B cell (primary cell): ENCODE measurements at regions not wholly inside any gene's neighbourhood (a gene's known extent, or its start where the extent isn't known, plus 50 kb on each side); places are given as distances from the start of the nearest gene placed in this dataset.

Experiments
- ATAC-seq: fragments of 200-7000 bp; cut with Tn5 transposase; one replicate; pipeline ENCODE4 v1.10.0; 2021; ENCODE audit warnings: low read depth, mild to moderate bottlenecking, moderate number of reproducible peaks, moderate library complexity
- CTCF ChIA-PET: fragments of 350-600 bp; sonication (Branson Sonifier 250); formaldehyde crosslinking; loops from one replicate; lab custom pipeline; 2021; ENCODE audit warnings: antibody characterized with exemption, inconsistent platforms; lab: Charles Lee
- POLR2A ChIA-PET: fragments of 350-600 bp; sonication (Branson Sonifier 250); formaldehyde crosslinking; loops from one replicate; lab custom pipeline; 2021; ENCODE audit warnings: antibody characterized with exemption; lab: Charles Lee
- DNase-seq: peaks from one replicate; pipeline ENCODE4 v3.0.0; 2013
- H2AFZ ChIP-seq: 2 replicates; pipeline ENCODE4 v1.6.1; 2012; ENCODE audit warnings: mild to moderate bottlenecking, low read depth, low read length; ENCODE audit not compliant: insufficient read depth, poor library complexity, severe bottlenecking
- H3K27ac ChIP-seq, 2 donors: 1 replicate in 1 of 2; 2 replicates in 1 of 2; pipeline ENCODE4 v1.5.1; 2012 to 2013; ENCODE audit warnings: low read length in 2 of 2, mild to moderate bottlenecking in 2 of 2, moderate library complexity in 1 of 2
- H3K27me3 ChIP-seq, 4 experiments: fragments of 200-600 bp in 1 of 4; sonication (generic) in 1 of 4; replicated peaks in 1 of 4; 1 replicate in 2 of 4; 2 replicates in 2 of 4; pipeline versions ENCODE4 v1.6.1 to v1.7.0; 2013 to 2016; ENCODE audit warnings: low read length in 3 of 4, mild to moderate bottlenecking in 2 of 4, mixed read lengths in 1 of 4, moderate library complexity in 1 of 4; ENCODE audit not compliant: insufficient read depth in 4 of 4, control insufficient read depth in 3 of 4; ENCODE audit errors: control extremely low read depth in 1 of 4
- H3K36me3 ChIP-seq, 2 experiments: replicated peaks in 1 of 2; 1 replicate in 1 of 2; 2 replicates in 1 of 2; pipeline versions ENCODE4 v1.6.1 to v1.7.1; 2013; ENCODE audit warnings: low read length in 1 of 2; ENCODE audit not compliant: insufficient read depth in 2 of 2, control insufficient read depth in 1 of 2; ENCODE audit errors: control extremely low read depth in 1 of 2, extremely low read depth in 1 of 2
- H3K4me1 ChIP-seq, 2 donors: fragments of 200-600 bp in 1 of 2; sonication (generic) in 1 of 2; 1 replicate in 1 of 2; 2 replicates in 1 of 2; pipeline versions ENCODE4 v1.5.1 to v1.6.1; 2013 to 2017; ENCODE audit warnings: low read length in 2 of 2; ENCODE audit not compliant: control insufficient read depth in 2 of 2, insufficient read depth in 2 of 2
- H3K4me2 ChIP-seq: replicated peaks from 2 replicates; pipeline ENCODE3; 2012; ENCODE audit warnings: mild to moderate bottlenecking, low read depth, low read length; ENCODE audit not compliant: poor library complexity, severe bottlenecking
- H3K4me3 ChIP-seq, 5 experiments: fragments of 200-600 bp in 1 of 5; sonication (generic) in 1 of 5; 1 replicate in 3 of 5; 2 replicates in 2 of 5; pipeline versions ENCODE4 v1.5.1 to v1.7.0; 2011 to 2016; ENCODE audit warnings: low read length in 4 of 5, mild to moderate bottlenecking in 4 of 5, low read depth in 2 of 5, control low read depth in 1 of 5, moderate library complexity in 1 of 5; ENCODE audit not compliant: insufficient read depth in 1 of 5; ENCODE audit errors: control extremely low read depth in 1 of 5, extremely low read depth in 1 of 5
- H3K79me2 ChIP-seq: fragments of 200-600 bp; sonication (generic); one replicate; pipeline ENCODE4 v1.6.0; 2016; ENCODE audit warnings: low read length; ENCODE audit not compliant: control insufficient read depth, insufficient read depth
- H3K9ac ChIP-seq: fragments of 200-600 bp; sonication (generic); 2 replicates; pipeline ENCODE4 v1.6.1; 2017; ENCODE audit warnings: mild to moderate bottlenecking, low read length, moderate library complexity
- H3K9me3 ChIP-seq, 3 donors: one replicate each; pipeline versions ENCODE4 v1.6.1 to v1.7.1; 2013; ENCODE audit warnings: low read length in 2 of 3; ENCODE audit not compliant: control insufficient read depth in 2 of 3, insufficient read depth in 1 of 3; ENCODE audit errors: control extremely low read depth in 1 of 3
- H4K20me1 ChIP-seq: 2 replicates; pipeline ENCODE4 v1.6.0; 2012; ENCODE audit warnings: mild to moderate bottlenecking, low read length; ENCODE audit not compliant: insufficient read depth, control insufficient read depth, poor library complexity, severe bottlenecking
- H3K27ac Mint-ChIP-seq: one replicate; pipeline ENCODE4 v1.8.0; 2021; ENCODE audit warnings: mixed read lengths
- H3K27me3 Mint-ChIP-seq: one replicate; pipeline ENCODE4 v1.8.0; 2021; ENCODE audit warnings: mixed read lengths
- H3K4me1 Mint-ChIP-seq: one replicate; pipeline ENCODE4 v1.8.0; 2021; ENCODE audit warnings: mixed read lengths
- H3K4me3 Mint-ChIP-seq: one replicate; pipeline ENCODE4 v1.8.0; 2021; ENCODE audit warnings: mixed read lengths
- H3K9me3 Mint-ChIP-seq: one replicate; pipeline ENCODE4 v1.8.0; 2022; ENCODE audit warnings: mixed read lengths; ENCODE audit not compliant: insufficient read depth
- CTCF ChIP-seq: fragments of 200-600 bp; IDR thresholded peaks from one replicate; pipeline ENCODE4 v1.8.0; 2022; ENCODE audit warnings: antibody characterized with exemption, mild to moderate bottlenecking
- EZH2 ChIP-seq: IDR thresholded peaks from 2 replicates; pipeline ENCODE4 v1.6.1; 2012; ENCODE audit warnings: borderline replicate concordance, low read depth, mild to moderate bottlenecking, moderate library complexity, low read length; ENCODE audit not compliant: insufficient read depth, poor library complexity, severe bottlenecking
- WGBS: methylation state at CpG from one replicate; pipeline ENCODE4 v1.1.5; 2013; ENCODE audit warnings: missing lambda C conversion rate; ENCODE audit not compliant: insufficient coverage; 5-methylcytosine and 5-hydroxymethylcytosine counted together
- intact Hi-C: fragments of 100-400 bp; cut with micrococcal nuclease; formaldehyde crosslinking; loops from one replicate; pipeline ENCODE4 v1.10.0; 2022

DNA sequence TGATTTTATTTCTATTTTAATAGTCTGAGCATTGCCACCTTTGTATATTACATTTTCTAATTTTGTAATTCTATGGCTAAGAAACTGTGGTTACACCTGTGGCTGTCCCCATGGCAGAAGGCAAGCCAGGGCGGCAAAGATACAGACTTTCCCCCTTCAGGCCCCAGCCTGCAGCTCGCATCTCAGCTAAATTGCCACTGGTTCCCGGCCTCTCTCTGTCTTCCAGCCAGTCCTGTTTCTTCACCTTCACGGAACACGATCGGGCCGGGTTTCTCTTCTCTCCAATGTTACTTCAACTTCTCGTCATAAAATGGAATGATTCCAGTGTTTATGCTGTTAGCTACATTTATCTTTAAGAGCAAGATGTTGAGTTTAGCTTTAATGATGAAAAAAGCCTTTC, 124.5 kb upstream of the ZNF507 start:
- ChIA-PET CTCF (no interaction called here), POLR2A (no interaction called here)
- Histone ChIP-seq H3K4me3 (no peak overlapping the region), H3K9ac (no peak overlapping the region), H3K27me3 (peaks cover 0 to 26% (median 10%) of the 10 kb centered on the region in 4 experiments), H3K79me2 (no peaks in the 10 kb centered on the region), H3K4me2 (no peak overlapping the region), H3K4me1 (peaks cover 9 to 14% of the 10 kb centered on the region in 2 donors), H3K9me3 (peaks cover 0 to 11% (median 1%) of the 10 kb centered on the region in 3 donors), H3K27ac (no peak overlapping the region), H2AFZ (no peak overlapping the region), H4K20me1 (no peaks in the 10 kb centered on the region), H3K36me3 (no peaks in the 10 kb centered on the region)
- Mint-ChIP-seq H3K4me1 (peaks cover 7% of the 10 kb centered on the region), H3K27me3 (peaks cover 33% of the 10 kb centered on the region), H3K27ac (no peak overlapping the region), H3K4me3 (no peak overlapping the region), H3K9me3 (no peaks in the 10 kb centered on the region)
- DNase-seq (no peak), ATAC-seq (no peak)
- intact Hi-C loops, result loop anchor here (5.0 kb wide), 1 partner anchor 1434 kb away; no protein-coding TSS in a partner anchor
- whole genome bisulfite sequencing, result 83% methylated on average over 3 of the region's 8 CpGs
- TF ChIP-seq CTCF, result no peak
- TF ChIP-seq EZH2, result no peak

DNA sequence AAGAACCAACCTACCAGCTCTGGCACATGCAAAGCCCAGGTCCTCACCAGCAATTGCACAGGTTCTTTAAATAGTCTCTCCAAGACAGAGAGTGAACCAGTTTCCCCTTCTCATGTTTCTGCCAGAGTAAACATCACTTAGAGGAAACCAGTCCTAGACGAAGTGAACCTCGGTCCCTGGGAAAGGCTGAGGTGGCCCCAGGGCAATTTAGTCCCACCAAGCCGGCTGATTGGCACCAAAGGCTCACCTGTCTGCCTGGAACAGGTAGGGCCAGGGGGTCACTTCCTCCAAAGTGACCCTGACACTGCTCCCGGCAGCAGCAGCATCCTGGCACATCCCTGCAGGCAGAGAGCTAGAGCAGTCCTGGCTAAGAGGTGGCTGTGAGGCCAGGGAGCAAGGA, 122.9 kb upstream of the ZNF507 start:
- no peak overlapping the region for H3K27ac Mint-ChIP-seq
- H4K20me1 ChIP-seq, result no peaks in the 10 kb centered on the region
- no peak overlapping the region for H2AFZ ChIP-seq
- 13% methylated on average over 4 of the region's 4 CpGs for WGBS
- DNase-seq (no peak), ATAC-seq (no peak)
- no peak for TF ChIP-seq CTCF
- TF ChIP-seq EZH2, result no peak
- H3K4me1 Mint-ChIP-seq, result peaks cover 7% of the 10 kb centered on the region
- H3K27me3 Mint-ChIP-seq, result peaks cover 39% of the 10 kb centered on the region
- ChIA-PET POLR2A (no interaction called here), CTCF (interaction anchor here (0.5 to 0.6 kb wide), 2 partner anchors 478 to 1788 kb away, joined by 3 read pairs; no protein-coding TSS in a partner anchor)
- no peak overlapping the region for H3K4me3 ChIP-seq
- H3K9ac ChIP-seq, result no peak overlapping the region
- peaks cover 9 to 14% of the 10 kb centered on the region in 2 donors for H3K4me1 ChIP-seq
- intact Hi-C loops, result loop anchor here (5.0 kb wide), 1 partner anchor 1435 kb away; no protein-coding TSS in a partner anchor
- H3K4me2 ChIP-seq, result no peak overlapping the region
- H3K79me2 ChIP-seq, result no peaks in the 10 kb centered on the region
- H3K4me3 Mint-ChIP-seq, result no peak overlapping the region
- peaks cover 0 to 12% (median 1%) of the 10 kb centered on the region in 3 donors for H3K9me3 ChIP-seq
- H3K27ac ChIP-seq, result no peak overlapping the region
- H3K27me3 ChIP-seq, result peaks cover 0 to 26% (median 10%) of the 10 kb centered on the region in 4 experiments
- H3K36me3 ChIP-seq, result no peaks in the 10 kb centered on the region
- no peaks in the 10 kb centered on the region for H3K9me3 Mint-ChIP-seq
